CD14-positive monocyte (primary cell): ENCODE measurements at regions not wholly inside any gene's neighbourhood (a gene's known extent, or its start where the extent isn't known, plus 50 kb on each side); places are given as distances from the start of the nearest gene placed in this dataset.

Source experiments
- DNase-seq, 3 donors: peaks; one replicate each; pipeline ENCODE4 v3.0.0-alpha.2; 2011 to 2022
- H2AFZ ChIP-seq: 2 replicates; pipeline ENCODE4 v1.6.0; 2012; ENCODE audit warnings: mild to moderate bottlenecking, low read depth, low read length, inconsistent platforms; ENCODE audit not compliant: insufficient read depth, poor library complexity, severe bottlenecking
- H3K27ac ChIP-seq, 2 donors: 1 replicate in 1 of 2; 2 replicates in 1 of 2; pipeline ENCODE4 v1.5.1; 2012 to 2013; ENCODE audit warnings: low read length in 2 of 2, control low read depth in 1 of 2, inconsistent platforms in 1 of 2, low read depth in 1 of 2, mild to moderate bottlenecking in 1 of 2
- H3K27me3 ChIP-seq, 2 donors: one replicate each; pipeline versions ENCODE4 v1.6.0 to v1.6.1; 2011 to 2013; ENCODE audit warnings: low read length in 2 of 2; ENCODE audit not compliant: control insufficient read depth in 2 of 2, insufficient read depth in 2 of 2
- H3K36me3 ChIP-seq, 2 donors: replicated peaks in 1 of 2; 1 replicate in 1 of 2; 2 replicates in 1 of 2; pipeline versions ENCODE4 v1.5.1 to v1.6.1; 2012 to 2013; ENCODE audit warnings: low read length in 2 of 2, control low read depth in 1 of 2, inconsistent platforms in 1 of 2, mild to moderate bottlenecking in 1 of 2; ENCODE audit not compliant: insufficient read depth in 2 of 2, control insufficient read depth in 1 of 2
- H3K4me1 ChIP-seq, 2 donors: 1 replicate in 1 of 2; 2 replicates in 1 of 2; pipeline versions ENCODE4 v1.5.1 to v1.6.1; 2012 to 2013; ENCODE audit warnings: low read length in 2 of 2, control low read depth in 1 of 2, inconsistent platforms in 1 of 2, mild to moderate bottlenecking in 1 of 2, moderate library complexity in 1 of 2; ENCODE audit not compliant: insufficient read depth in 2 of 2, control insufficient read depth in 1 of 2
- H3K4me2 ChIP-seq: replicated peaks from 2 replicates; pipeline ENCODE3; 2012; ENCODE audit warnings: low read length, moderate library complexity, mild to moderate bottlenecking; ENCODE audit not compliant: poor library complexity, severe bottlenecking; ENCODE audit errors: extremely low read depth
- H3K4me3 ChIP-seq, 3 experiments: fragments of 200-600 bp in 1 of 3; sonication (generic) in 1 of 3; replicated peaks in 1 of 3; 1 replicate in 2 of 3; 2 replicates in 1 of 3; pipeline ENCODE4 v1.5.1; 2011 to 2013; ENCODE audit warnings: low read length in 3 of 3, mild to moderate bottlenecking in 3 of 3, control low read depth in 2 of 3, low read depth in 2 of 3, inconsistent platforms in 1 of 3, moderate library complexity in 1 of 3
- H3K79me2 ChIP-seq: 2 replicates; pipeline ENCODE4 v1.6.0; 2012; ENCODE audit warnings: mild to moderate bottlenecking, control low read depth, inconsistent platforms, low read length, moderate library complexity; ENCODE audit not compliant: insufficient read depth
- H3K9ac ChIP-seq: 2 replicates; pipeline ENCODE4 v1.6.0; 2017; ENCODE audit warnings: low read length, mild to moderate bottlenecking; ENCODE audit not compliant: insufficient read depth, poor library complexity, severe bottlenecking
- H3K9me3 ChIP-seq, 2 donors: replicated peaks in 1 of 2; 1 replicate in 1 of 2; 2 replicates in 1 of 2; pipeline versions ENCODE4 v1.5.1 to v1.6.1; 2012 to 2013; ENCODE audit warnings: low read length in 2 of 2, control low read depth in 1 of 2; ENCODE audit not compliant: control insufficient read depth in 1 of 2, insufficient read depth in 1 of 2
- H4K20me1 ChIP-seq: 2 replicates; pipeline ENCODE4 v1.6.0; 2012; ENCODE audit warnings: mild to moderate bottlenecking, low read length, control low read depth, moderate library complexity; ENCODE audit not compliant: insufficient read depth
- H3K27ac Mint-ChIP-seq, 7 donors: one replicate each; pipeline ENCODE4 v1.8.0; 2020; ENCODE audit warnings: mild to moderate bottlenecking in 7 of 7, mixed read lengths in 7 of 7, moderate library complexity in 6 of 7, inconsistent platforms in 2 of 7
- H3K27me3 Mint-ChIP-seq, 3 donors: one replicate each; pipeline ENCODE4 v1.8.0; 2021 to 2022; ENCODE audit warnings: low read depth in 3 of 3, mild to moderate bottlenecking in 3 of 3, mixed read lengths in 3 of 3, moderate library complexity in 3 of 3, inconsistent platforms in 1 of 3
- H3K36me3 Mint-ChIP-seq, 2 donors: one replicate each; pipeline ENCODE4 v1.8.0; 2020; ENCODE audit warnings: mixed read lengths in 2 of 2, inconsistent platforms in 1 of 2, mild to moderate bottlenecking in 1 of 2
- H3K4me1 Mint-ChIP-seq: one replicate; pipeline ENCODE4 v1.8.0; 2020; ENCODE audit warnings: mild to moderate bottlenecking, mixed read lengths
- H3K4me3 Mint-ChIP-seq, 2 donors: one replicate each; pipeline ENCODE4 v1.8.0; 2020; ENCODE audit warnings: mild to moderate bottlenecking in 2 of 2, mixed read lengths in 2 of 2, moderate library complexity in 1 of 2
- H3K9me3 Mint-ChIP-seq, 7 donors: one replicate each; pipeline ENCODE4 v1.8.0; 2020 to 2022; ENCODE audit warnings: mixed read lengths in 7 of 7, mild to moderate bottlenecking in 6 of 7, moderate library complexity in 6 of 7, inconsistent platforms in 2 of 7
- WGBS: methylation state at CpG from one replicate; pipeline ENCODE4 v1.1.5; 2013; ENCODE audit warnings: missing lambda C conversion rate; ENCODE audit not compliant: insufficient coverage; 5-methylcytosine and 5-hydroxymethylcytosine counted together
- intact Hi-C, 2 donors: fragments of 100-400 bp; cut with micrococcal nuclease; formaldehyde crosslinking; loops; one replicate each; pipeline versions ENCODE4 v1.15.0 to v1.15.1; 2023
- TF ChIP-seq, protein P1 (sequence below): fragments of 200-600 bp; IDR thresholded peaks from one replicate; pipeline ENCODE4 v1.8.0; 2022; ENCODE audit warnings: antibody characterized with exemption, mild to moderate bottlenecking

- no CpG with 5 or more reads among the region's 3 CpGs for WGBS
- no peak for DNase-seq
- intact Hi-C loops: no loop called here
- Mint-ChIP-seq H3K27me3 (peaks cover 0 to 2% (median 0%) of the 10 kb centered on the region in 3 donors), H3K27ac (no peak overlapping the region), H3K9me3 (no peaks in the 10 kb centered on the region), H3K36me3 (no peaks in the 10 kb centered on the region), H3K4me1 (no peaks in the 10 kb centered on the region), H3K4me3 (no peak overlapping the region)
- no peaks in the 10 kb centered on the region for H3K36me3 ChIP-seq
- H3K27me3 ChIP-seq: no peaks in the 10 kb centered on the region
- H3K79me2 ChIP-seq: no peaks in the 10 kb centered on the region
- H3K4me2 ChIP-seq: no peak overlapping the region
- no peak overlapping the region for H3K9ac ChIP-seq
- no peaks in the 10 kb centered on the region for H4K20me1 ChIP-seq
- H3K9me3 ChIP-seq: no peaks in the 10 kb centered on the region
- no peak overlapping the region for H3K4me3 ChIP-seq
- no peak overlapping the region for H3K27ac ChIP-seq
- no peaks in the 10 kb centered on the region for H3K4me1 ChIP-seq
- TF ChIP-seq, protein P1, sequence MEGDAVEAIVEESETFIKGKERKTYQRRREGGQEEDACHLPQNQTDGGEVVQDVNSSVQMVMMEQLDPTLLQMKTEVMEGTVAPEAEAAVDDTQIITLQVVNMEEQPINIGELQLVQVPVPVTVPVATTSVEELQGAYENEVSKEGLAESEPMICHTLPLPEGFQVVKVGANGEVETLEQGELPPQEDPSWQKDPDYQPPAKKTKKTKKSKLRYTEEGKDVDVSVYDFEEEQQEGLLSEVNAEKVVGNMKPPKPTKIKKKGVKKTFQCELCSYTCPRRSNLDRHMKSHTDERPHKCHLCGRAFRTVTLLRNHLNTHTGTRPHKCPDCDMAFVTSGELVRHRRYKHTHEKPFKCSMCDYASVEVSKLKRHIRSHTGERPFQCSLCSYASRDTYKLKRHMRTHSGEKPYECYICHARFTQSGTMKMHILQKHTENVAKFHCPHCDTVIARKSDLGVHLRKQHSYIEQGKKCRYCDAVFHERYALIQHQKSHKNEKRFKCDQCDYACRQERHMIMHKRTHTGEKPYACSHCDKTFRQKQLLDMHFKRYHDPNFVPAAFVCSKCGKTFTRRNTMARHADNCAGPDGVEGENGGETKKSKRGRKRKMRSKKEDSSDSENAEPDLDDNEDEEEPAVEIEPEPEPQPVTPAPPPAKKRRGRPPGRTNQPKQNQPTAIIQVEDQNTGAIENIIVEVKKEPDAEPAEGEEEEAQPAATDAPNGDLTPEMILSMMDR: no peak
- no peak overlapping the region for H2AFZ ChIP-seq
Observed at GRCh38 chr2:177117755-177118154, 94.8 kb upstream of the HNRNPA3 start.

DNA sequence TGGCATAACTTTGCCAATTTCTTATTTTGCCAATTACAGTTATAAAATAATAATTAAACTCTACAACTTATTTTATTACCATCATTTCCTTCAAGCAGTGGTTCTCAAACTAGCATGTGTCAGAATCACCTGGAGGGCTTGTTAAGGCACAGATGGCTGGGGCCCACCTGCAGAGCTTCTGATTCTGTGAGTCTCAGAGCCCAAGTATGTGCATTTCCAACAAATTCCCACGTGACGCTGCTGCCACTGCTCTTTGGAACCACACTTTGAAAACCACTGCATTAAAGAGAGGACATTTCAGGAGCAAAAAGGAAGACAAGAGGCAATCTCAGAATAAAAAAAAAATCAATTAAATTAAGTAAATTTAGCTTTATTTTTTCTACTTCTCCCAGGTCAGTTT is 94.0 kb upstream of the HNRNPA3 start:
- Histone ChIP-seq H3K27me3 (no peaks in the 10 kb centered on the region), H3K27ac (no peak overlapping the region), H3K4me1 (no peaks in the 10 kb centered on the region), H3K4me3 (no peak overlapping the region), H2AFZ (no peak overlapping the region), H3K4me2 (no peak overlapping the region), H3K36me3 (no peaks in the 10 kb centered on the region), H4K20me1 (no peaks in the 10 kb centered on the region), H3K79me2 (no peaks in the 10 kb centered on the region), H3K9ac (no peak overlapping the region), H3K9me3 (no peaks in the 10 kb centered on the region)
- Mint-ChIP-seq H3K27me3 (peaks cover 0 to 2% (median 0%) of the 10 kb centered on the region in 3 donors), H3K4me1 (no peaks in the 10 kb centered on the region), H3K27ac (no peak overlapping the region), H3K9me3 (no peaks in the 10 kb centered on the region), H3K4me3 (no peak overlapping the region), H3K36me3 (no peaks in the 10 kb centered on the region)
- intact Hi-C loops: no loop called here
- no peak for DNase-seq
- TF ChIP-seq, protein P1: no peak
- WGBS: 100% methylated on average over 1 of the region's 2 CpGs
